ENCODE measurements at regions not wholly inside any gene's neighbourhood (a gene's known extent, or its start where the extent isn't known, plus 50 kb on each side); places are given as distances from the start of the nearest gene placed in this dataset.

GRCh38 chr10:86591436-86591835, 62.9 kb upstream of the OPN4 start:
- H3K36me3 ChIP-seq (ENCODE audit: control insufficient read depth, insufficient read depth, low read length): no peaks in the 10 kb centered on the region
- H3K27me3 ChIP-seq (replicated peaks; ENCODE audit: control insufficient read depth, insufficient read depth, low read length): no peaks in the 10 kb centered on the region; the same call in none of the 2 replicates
- TF ChIP-seq CTCF (IDR thresholded peaks at IDR 0.05; ENCODE audit: insufficient read depth, low read length, poor library complexity, severe bottlenecking): no peak
- H3K4me3 ChIP-seq (replicated peaks; ENCODE audit: low read depth, low read length): no peak overlapping the region
- no peak for DNase-seq (ENCODE audit: extremely low read depth, insufficient read length)

- TF ChIP-seq CTCF (IDR thresholded peaks at IDR 0.05; ENCODE audit: insufficient read depth, low read length, poor library complexity, severe bottlenecking): no peak
- DNase-seq (ENCODE audit: extremely low read depth, insufficient read length): no peak
- Histone ChIP-seq H3K27me3 (replicated peaks; ENCODE audit: control insufficient read depth, insufficient read depth, low read length) (no peaks in the 10 kb centered on the region; the same call in none of the 2 replicates), H3K36me3 (ENCODE audit: control insufficient read depth, insufficient read depth, low read length) (no peaks in the 10 kb centered on the region), H3K4me3 (replicated peaks; ENCODE audit: low read depth, low read length) (no peak overlapping the region)
Measured at GRCh38 chr10:86592413-86592812, 61.9 kb upstream of the OPN4 start.

GRCh38 chr10:86594535-86594934, 59.8 kb upstream of the OPN4 start:
- Histone ChIP-seq H3K4me3 (replicated peaks; ENCODE audit: low read depth, low read length) (no peak overlapping the region), H3K27me3 (replicated peaks; ENCODE audit: control insufficient read depth, insufficient read depth, low read length) (no peaks in the 10 kb centered on the region; the same call in 1 of the 2 replicates), H3K36me3 (ENCODE audit: control insufficient read depth, insufficient read depth, low read length) (no peaks in the 10 kb centered on the region)
- TF ChIP-seq CTCF (IDR thresholded peaks at IDR 0.05; ENCODE audit: insufficient read depth, low read length, poor library complexity, severe bottlenecking): no peak
- no peak for DNase-seq (ENCODE audit: extremely low read depth, insufficient read length)

GRCh38 chr10:86595496-86595895, 58.9 kb upstream of the OPN4 start:
- H3K27me3 ChIP-seq (replicated peaks; ENCODE audit: control insufficient read depth, insufficient read depth, low read length): no peaks in the 10 kb centered on the region; the same call in 1 of the 2 replicates
- no peak for DNase-seq (ENCODE audit: extremely low read depth, insufficient read length)
- TF ChIP-seq CTCF (IDR thresholded peaks at IDR 0.05; ENCODE audit: insufficient read depth, low read length, poor library complexity, severe bottlenecking): no peak
- no peak overlapping the region for H3K4me3 ChIP-seq (replicated peaks; ENCODE audit: low read depth, low read length)
- H3K36me3 ChIP-seq (ENCODE audit: control insufficient read depth, insufficient read depth, low read length): no peaks in the 10 kb centered on the region

- Histone ChIP-seq H3K27me3 (replicated peaks; ENCODE audit: control insufficient read depth, insufficient read depth, low read length) (no peaks in the 10 kb centered on the region; the same call in 1 of the 2 replicates), H3K4me3 (replicated peaks; ENCODE audit: low read depth, low read length) (no peak overlapping the region), H3K36me3 (ENCODE audit: control insufficient read depth, insufficient read depth, low read length) (no peaks in the 10 kb centered on the region)
- no peak for DNase-seq (ENCODE audit: extremely low read depth, insufficient read length)
- no peak for TF ChIP-seq CTCF (IDR thresholded peaks at IDR 0.05; ENCODE audit: insufficient read depth, low read length, poor library complexity, severe bottlenecking)
Measured at GRCh38 chr10:86596266-86596665, 58.1 kb upstream of the OPN4 start.

GRCh38 chr10:86597306-86597705, 57.0 kb upstream of the OPN4 start:
- TF ChIP-seq CTCF (IDR thresholded peaks at IDR 0.05; ENCODE audit: insufficient read depth, low read length, poor library complexity, severe bottlenecking): no peak
- DNase-seq (ENCODE audit: extremely low read depth, insufficient read length): no peak
- Histone ChIP-seq H3K36me3 (ENCODE audit: control insufficient read depth, insufficient read depth, low read length) (no peaks in the 10 kb centered on the region), H3K4me3 (replicated peaks; ENCODE audit: low read depth, low read length) (no peak overlapping the region), H3K27me3 (replicated peaks; ENCODE audit: control insufficient read depth, insufficient read depth, low read length) (no peaks in the 10 kb centered on the region)

All from GM06990 (cell line).